Vagina (tissue), 2 donors: ENCODE measurements at regions not wholly inside any gene's neighbourhood (a gene's known extent, or its start where the extent isn't known, plus 50 kb on each side); places are given as distances from the start of the nearest gene placed in this dataset.
"Not testable (repeated sequence)": the region's sequence is repeated elsewhere in the genome, so short reads cannot be mapped to it uniquely, and the experiment has no call there.

Source experiments
- DNase-seq, 2 donors: peaks; one replicate each; pipeline ENCODE4 v3.0.0-alpha.2; 2017; ENCODE audit errors: extremely low spot score in 2 of 2
- H3K27ac ChIP-seq: fragments of 200-600 bp; sonication (generic); one replicate; pipeline ENCODE4 v1.5.1; 2019
- H3K27me3 ChIP-seq: fragments of 200-600 bp; sonication (generic); one replicate; pipeline ENCODE4 v1.5.1; 2019
- H3K36me3 ChIP-seq, 2 donors: fragments of 200-600 bp; sonication (generic); one replicate each; pipeline ENCODE4 v1.5.1; 2017 to 2019
- H3K4me1 ChIP-seq: fragments of 200-600 bp; sonication (generic); one replicate; pipeline ENCODE4 v1.5.1; 2019
- H3K4me3 ChIP-seq, 2 donors: fragments of 200-600 bp; sonication (generic); 1 replicate in 1 of 2; 2 replicates in 1 of 2; pipeline ENCODE4 v1.5.1; 2016 to 2019
- H3K9me3 ChIP-seq: fragments of 200-600 bp; sonication (generic); one replicate; pipeline ENCODE4 v1.5.1; 2019
- CTCF ChIP-seq, 3 experiments: fragments of 450-650 bp in 2 of 3; fragments of 200-600 bp in 1 of 3; sonication (generic) in 1 of 3; IDR thresholded peaks; one replicate each; pipeline ENCODE4 v1.5.1; 2017 to 2019; ENCODE audit warnings: antibody characterized with exemption in 3 of 3, mild to moderate bottlenecking in 2 of 3, moderate library complexity in 2 of 3
- POLR2A ChIP-seq, 2 donors: fragments of 450-650 bp; IDR thresholded peaks; one replicate each; pipeline ENCODE4 v1.6.1; 2017; ENCODE audit warnings: antibody characterized with exemption in 2 of 2, mild to moderate bottlenecking in 2 of 2, moderate library complexity in 2 of 2
- POLR2AphosphoS5 ChIP-seq, 2 donors: sonication (generic); formaldehyde crosslinking; IDR thresholded peaks; one replicate each; pipeline ENCODE4 v1.9.0; 2017; ENCODE audit warnings: antibody characterized with exemption in 2 of 2, mild to moderate bottlenecking in 2 of 2, low read depth in 1 of 2; ENCODE audit not compliant: insufficient read depth in 1 of 2
- intact Hi-C: fragments of 100-400 bp; cut with DNase I; formaldehyde crosslinking; loops from one replicate; pipeline ENCODE4 v1.15.1; 2023

- Histone ChIP-seq H3K27me3 (no peaks in the 10 kb centered on the region), H3K9me3 (no peaks in the 10 kb centered on the region), H3K4me3 (no peak overlapping the region), H3K27ac (no peak overlapping the region), H3K36me3 (no peaks in the 10 kb centered on the region), H3K4me1 (no peaks in the 10 kb centered on the region)
- intact Hi-C loops: no loop called here
- no peak for DNase-seq
- TF ChIP-seq POLR2A (IDR thresholded peaks at IDR 0.05) (no peak), POLR2AphosphoS5 (IDR thresholded peaks at IDR 0.05; ENCODE audit: insufficient read depth in 1 of 2, low read depth in 1 of 2) (no peak), CTCF (IDR thresholded peaks at IDR 0.05) (no peak)
These were observed 257.3 kb upstream of the ISX start for GRCh38 chr22:34808618-34809017.

- no peak for DNase-seq
- no peak for TF ChIP-seq POLR2AphosphoS5 (IDR thresholded peaks at IDR 0.05; ENCODE audit: insufficient read depth in 1 of 2, low read depth in 1 of 2)
- Histone ChIP-seq H3K4me1 (no peaks in the 10 kb centered on the region), H3K9me3 (no peaks in the 10 kb centered on the region), H3K4me3 (no peak overlapping the region), H3K27me3 (no peaks in the 10 kb centered on the region), H3K36me3 (no peaks in the 10 kb centered on the region), H3K27ac (no peak overlapping the region)
- intact Hi-C loops: no loop called here
These were observed 253.3 kb upstream of the ISX start for GRCh38 chr22:34812631-34813030.

- H3K27me3 ChIP-seq: no peaks in the 10 kb centered on the region
- intact Hi-C loops: no loop called here
- no peak for TF ChIP-seq POLR2A (IDR thresholded peaks at IDR 0.05)
- no peak for TF ChIP-seq POLR2AphosphoS5 (IDR thresholded peaks at IDR 0.05; ENCODE audit: insufficient read depth in 1 of 2, low read depth in 1 of 2)
- TF ChIP-seq CTCF (IDR thresholded peaks at IDR 0.05): no peak
- no peak overlapping the region for H3K27ac ChIP-seq
- H3K9me3 ChIP-seq: no peaks in the 10 kb centered on the region
- H3K4me3 ChIP-seq: no peak overlapping the region
- no peaks in the 10 kb centered on the region for H3K4me1 ChIP-seq
- no peak for DNase-seq
- H3K36me3 ChIP-seq: no peaks in the 10 kb centered on the region
These were observed 251.5 kb upstream of the ISX start for GRCh38 chr22:34814260-34815025.

- intact Hi-C loops: loop anchor here (5.0 kb wide), 1 partner anchor 492 kb away; no protein-coding TSS in a partner anchor
- TF ChIP-seq CTCF (IDR thresholded peaks at IDR 0.05): no peak
- no peak for TF ChIP-seq POLR2AphosphoS5 (IDR thresholded peaks at IDR 0.05; ENCODE audit: insufficient read depth in 1 of 2, low read depth in 1 of 2)
These were observed 236.5 kb upstream of the ISX start for GRCh38 chr22:34829485-34829884.

GRCh38 chr22:34834059-34834458, 231.9 kb upstream of the ISX start:
- DNase-seq: no peak
- H3K9me3 ChIP-seq: no peaks in the 10 kb centered on the region
- H3K36me3 ChIP-seq: no peaks in the 10 kb centered on the region
- intact Hi-C loops: no loop called here
- no peaks in the 10 kb centered on the region for H3K4me1 ChIP-seq
- H3K27me3 ChIP-seq: no peaks in the 10 kb centered on the region
- H3K4me3 ChIP-seq: no peak overlapping the region
- no peak for TF ChIP-seq POLR2A (IDR thresholded peaks at IDR 0.05)
- no peak for TF ChIP-seq CTCF (IDR thresholded peaks at IDR 0.05)
- no peak for TF ChIP-seq POLR2AphosphoS5 (IDR thresholded peaks at IDR 0.05; ENCODE audit: insufficient read depth in 1 of 2, low read depth in 1 of 2)
- no peak overlapping the region for H3K27ac ChIP-seq

More at GRCh38 chr22:34829485-34829884, 236.5 kb upstream of the ISX start:
- no peaks in the 10 kb centered on the region for H3K9me3 ChIP-seq
- H3K36me3 ChIP-seq: no peaks in the 10 kb centered on the region
- H3K4me3 ChIP-seq: no peak overlapping the region
- no peak overlapping the region for H3K27ac ChIP-seq
- H3K4me1 ChIP-seq: no peaks in the 10 kb centered on the region
- H3K27me3 ChIP-seq: no peaks in the 10 kb centered on the region
- no peak for DNase-seq

- H3K36me3 ChIP-seq, H3K4me1 ChIP-seq, DNase-seq, H3K27me3 ChIP-seq, H3K4me3 ChIP-seq, H3K9me3 ChIP-seq, H3K27ac ChIP-seq, intact Hi-C loops: not testable (repeated sequence)
These were observed 231.4 kb upstream of the ISX start for GRCh38 chr22:34834541-34834940.
